HL-60/S4 (cell line): ENCODE measurements at regions not wholly inside any gene's neighbourhood (a gene's known extent, or its start where the extent isn't known, plus 50 kb on each side); places are given as distances from the start of the nearest gene placed in this dataset.
"Not testable (repeated sequence)": the region's sequence is repeated elsewhere in the genome, so short reads cannot be mapped to it uniquely, and the experiment has no call there.

Source experiments
- in situ Hi-C: fragments of 300-500 bp; cut with MboI; formaldehyde crosslinking; loops from 2 replicates; pipeline ENCODE4 v1.14.3; 2022; ENCODE audit warnings: low sequenced_read_pairs

DNA sequence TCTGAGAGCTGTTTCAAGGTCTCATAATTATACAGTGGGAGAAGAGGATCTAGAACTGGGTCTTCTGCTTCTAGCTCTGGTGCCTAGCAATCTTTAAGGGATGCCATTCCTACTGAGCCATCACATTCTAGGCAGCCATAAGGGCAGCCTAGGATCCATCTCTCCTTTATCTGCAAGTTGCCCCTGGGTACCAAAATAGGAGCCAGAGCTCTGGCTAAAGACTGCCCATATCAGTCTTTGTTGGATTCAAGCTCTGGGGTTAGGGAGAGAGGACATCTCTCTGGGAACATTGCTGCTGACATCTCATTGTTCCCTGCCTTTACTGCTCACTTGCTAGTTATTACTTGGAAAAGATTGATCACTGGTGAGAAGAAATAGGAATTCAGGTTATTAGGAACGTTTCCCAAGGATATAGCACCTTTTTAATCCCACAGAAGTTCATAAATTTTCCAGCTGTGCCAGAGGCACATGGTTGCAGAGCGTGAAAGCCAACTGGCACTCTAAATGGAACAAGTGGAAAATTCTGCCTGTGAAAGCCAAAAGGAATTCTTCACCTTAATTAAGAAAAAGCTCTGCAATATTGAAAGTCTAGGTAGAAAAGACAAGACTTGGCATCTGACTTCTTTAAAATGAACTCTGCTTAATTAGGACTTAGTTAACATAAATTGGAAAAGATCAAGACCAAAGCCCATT, 102.2 kb downstream of the CDC42EP3 start:
- in situ Hi-C loops = no loop called here

DNA sequence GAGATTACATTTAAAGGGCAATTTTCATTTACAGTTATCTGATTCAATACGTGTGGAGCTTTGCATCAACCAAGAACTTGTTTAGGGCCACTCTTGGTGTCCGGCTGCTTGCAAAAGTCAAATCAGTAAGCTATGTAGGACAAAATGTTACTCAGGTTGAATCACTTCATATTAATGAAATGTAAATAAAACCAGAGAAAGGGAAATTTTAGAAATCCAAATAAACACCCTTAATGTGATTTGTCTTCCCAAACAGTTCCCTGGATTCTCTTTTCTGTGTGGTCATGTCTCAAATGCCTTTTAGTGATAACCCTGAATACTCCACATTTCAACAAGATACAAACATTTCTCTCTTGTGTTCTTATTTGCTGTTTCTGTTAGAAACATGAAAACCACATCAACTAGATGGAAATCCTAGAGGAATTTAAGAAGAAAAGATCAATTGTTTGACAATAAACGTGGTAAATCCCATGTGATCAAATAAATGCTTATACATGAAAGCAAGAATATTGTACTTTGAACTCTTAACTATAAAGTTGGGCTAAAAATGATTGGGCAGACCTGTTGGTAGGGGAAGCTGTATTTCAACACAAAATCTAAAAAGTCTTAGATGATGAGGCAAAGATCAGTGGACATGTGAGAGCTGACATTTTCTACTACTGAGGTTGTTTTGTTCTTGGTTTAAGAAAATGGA, 101.3 kb downstream of the CDC42EP3 start:
- in situ Hi-C loops = no loop called here

DNA sequence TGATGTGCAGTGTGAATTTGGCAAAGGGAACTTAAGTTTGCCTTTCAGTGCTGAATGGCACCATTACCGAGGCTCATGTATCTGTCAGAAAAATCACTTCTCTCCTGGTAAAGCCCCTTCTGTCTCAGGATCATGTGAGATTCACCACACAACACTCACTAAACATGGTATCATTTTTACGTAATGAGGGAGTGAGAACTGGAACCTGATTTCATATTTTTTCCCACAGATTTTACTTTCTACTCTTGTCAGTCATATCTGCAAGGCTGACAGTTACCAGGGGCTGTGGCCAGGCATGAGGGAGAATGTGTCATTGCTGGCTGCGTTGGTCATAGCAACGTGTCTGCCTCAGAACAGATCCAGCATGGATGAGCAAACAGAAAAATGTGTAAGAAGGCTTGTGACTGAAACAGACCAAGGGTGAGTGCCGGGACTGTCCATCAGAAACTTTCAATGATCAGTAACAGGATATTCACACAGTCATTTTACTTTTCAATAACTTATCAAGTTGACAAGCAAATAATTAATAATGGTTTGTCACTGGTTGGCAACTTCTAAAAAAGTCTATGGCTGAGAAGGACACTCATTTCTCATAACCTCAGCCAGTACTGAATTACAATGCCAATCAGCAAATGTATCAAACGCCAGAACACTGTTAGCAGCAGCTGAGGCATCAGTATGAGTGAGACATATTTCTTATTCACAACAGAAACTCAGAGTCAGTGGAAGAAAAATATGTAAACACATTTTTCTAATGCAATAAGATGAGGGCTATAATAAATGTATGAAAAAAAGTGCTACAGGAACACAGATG, 100.5 kb downstream of the CDC42EP3 start:
- in situ Hi-C loops = no loop called here

DNA sequence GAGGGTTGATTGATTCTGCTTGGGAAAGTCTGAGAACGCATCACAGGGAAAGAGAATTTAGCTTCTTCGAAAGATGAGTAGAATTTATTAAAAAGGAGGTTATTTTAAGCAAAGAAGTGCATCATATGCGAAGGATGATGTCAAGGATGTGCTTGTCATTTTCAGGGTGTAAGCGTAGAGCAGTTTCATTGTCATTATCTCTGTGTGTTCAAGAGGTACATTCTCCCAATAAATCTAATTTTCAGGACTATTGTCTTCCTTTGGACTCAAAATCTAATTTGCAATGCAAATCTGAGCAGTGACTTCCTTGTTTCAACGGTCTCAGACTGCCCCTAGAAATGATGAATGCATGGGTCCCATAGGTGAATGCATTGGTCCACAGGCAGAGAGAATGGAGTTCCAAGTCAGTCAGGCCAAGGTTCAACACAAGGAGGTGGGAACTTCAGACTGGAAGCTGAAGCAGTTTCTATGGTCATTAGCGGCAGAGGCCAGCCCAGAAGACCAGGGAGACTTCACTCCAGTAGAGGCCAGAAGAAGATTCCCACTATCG, 99.8 kb downstream of the CDC42EP3 start:
- in situ Hi-C loops = no loop called here

DNA sequence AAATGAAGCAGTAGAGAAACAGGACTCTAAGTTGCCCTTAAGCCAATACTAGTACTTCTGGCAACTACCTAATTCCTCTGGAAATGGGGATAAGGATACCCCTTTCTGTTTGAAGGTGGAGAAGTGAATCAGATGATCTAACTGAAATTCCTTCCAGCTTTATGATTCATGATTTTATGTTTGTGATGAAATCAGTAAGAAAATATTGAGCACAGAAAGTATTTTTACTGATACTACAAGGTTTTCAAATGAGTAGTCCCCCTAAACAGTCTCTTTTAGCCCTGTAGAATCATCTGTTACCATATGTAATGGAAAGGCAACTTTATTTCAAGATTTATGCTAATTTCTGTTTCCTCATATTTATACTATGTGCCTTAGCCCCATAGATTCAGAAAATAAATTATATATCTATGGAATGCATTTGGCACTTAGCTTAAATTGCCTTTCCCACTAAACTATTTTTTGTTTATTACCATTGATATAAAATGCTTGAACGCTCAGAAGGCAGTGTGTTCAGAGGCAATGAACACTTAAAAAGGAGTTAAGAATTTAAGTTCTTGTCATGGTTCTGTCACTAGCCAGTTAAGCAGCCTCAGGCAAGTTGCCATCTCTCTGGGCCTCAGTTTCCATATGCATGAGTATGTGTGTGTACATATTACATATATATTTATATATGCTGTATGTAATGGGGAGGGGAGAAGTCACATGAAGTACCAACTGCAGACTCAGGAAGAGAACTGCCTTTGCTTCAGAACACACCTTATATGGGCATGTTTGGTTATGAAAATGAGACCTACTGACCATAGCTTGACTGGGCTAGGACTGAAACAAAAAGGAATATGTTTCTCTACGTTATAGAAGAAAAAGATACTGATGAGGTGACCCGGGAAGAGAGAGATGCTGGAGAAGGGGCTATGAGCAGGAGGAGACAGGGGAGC, 97.7 kb downstream of the CDC42EP3 start:
- in situ Hi-C loops = no loop called here

DNA sequence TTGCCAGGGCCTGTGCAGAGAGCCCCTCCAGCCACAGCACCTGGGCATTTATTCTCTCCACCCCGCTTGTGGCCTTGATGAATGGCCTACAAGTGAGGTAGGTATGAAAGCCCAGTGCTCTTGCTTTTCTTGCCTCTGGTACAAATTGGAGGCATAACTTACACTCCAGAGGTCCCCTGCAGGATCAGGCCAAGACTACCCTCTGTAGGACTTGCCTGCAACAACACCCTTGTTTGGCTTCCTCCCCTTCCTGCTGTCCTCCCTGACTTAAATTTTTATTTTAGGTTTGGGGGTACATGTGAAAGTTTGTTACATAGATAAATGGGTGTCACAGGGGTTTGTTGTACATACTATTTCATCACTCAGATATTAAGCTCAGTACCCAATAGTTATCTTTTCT, 95.7 kb downstream of the CDC42EP3 start:
- in situ Hi-C loops = no loop called here

DNA sequence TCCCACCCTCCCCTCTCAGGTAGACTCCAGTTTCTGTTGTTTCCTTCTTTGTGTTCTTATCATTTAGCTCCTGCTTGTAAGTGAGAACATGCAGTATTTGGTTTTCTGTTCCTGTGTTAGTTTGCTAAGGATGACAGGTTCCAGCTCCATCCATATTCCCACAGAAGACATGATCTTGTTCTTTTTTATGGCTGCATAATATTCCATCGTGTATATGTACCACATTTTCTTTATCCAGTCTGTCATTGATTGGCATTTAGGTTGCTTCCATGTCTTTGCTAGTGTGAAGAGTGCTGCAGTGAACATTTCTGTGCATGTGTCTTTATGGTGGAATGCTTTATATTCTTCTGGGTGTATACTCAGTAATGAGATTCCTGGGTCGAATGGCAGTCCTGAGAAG, 95.2 kb downstream of the CDC42EP3 start:
- in situ Hi-C loops = not testable (repeated sequence)

DNA sequence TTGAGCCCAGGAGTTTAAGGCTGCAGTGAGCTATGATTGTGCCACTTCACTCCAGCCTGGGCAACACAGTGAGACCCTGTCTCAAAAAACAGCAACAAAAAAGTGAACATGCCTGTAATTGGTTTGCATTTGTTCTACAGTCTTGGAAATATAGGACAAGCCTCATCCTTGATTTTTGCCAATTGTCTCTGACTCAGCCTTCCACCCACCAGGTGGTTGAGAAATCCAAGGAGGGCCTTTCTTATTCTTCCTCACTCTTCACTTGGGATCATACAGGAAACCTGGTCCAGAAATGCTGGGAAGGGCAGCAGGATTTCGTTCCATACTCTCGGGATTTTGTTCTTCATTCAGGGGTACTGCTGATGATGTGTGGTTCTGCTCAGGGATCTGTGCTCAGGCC, 94.6 kb downstream of the CDC42EP3 start:
- in situ Hi-C loops = no loop called here

DNA sequence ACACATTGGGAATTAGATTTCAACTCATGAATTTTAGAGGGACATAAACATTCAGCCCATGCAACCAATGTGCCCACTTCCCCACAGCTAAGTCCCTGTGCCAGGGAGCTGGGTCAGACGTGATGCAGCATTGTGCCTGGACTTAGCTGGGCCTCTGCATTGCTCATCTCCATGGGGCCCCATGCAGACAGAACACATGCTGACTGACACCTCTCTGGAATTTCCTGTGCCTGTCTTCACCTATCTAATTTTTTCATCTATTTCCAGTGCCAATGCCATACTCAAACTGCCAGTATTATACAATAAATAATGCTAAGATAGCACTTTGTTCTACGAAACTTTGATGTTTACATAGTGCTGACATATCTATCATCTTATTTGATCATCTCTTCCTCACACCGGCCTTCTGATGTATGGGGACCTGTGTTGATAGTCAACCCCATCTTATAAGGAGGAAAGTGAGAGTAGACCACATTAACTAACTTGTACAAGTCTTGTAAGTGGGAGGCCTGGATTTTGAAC, 92.2 kb downstream of the CDC42EP3 start:
- in situ Hi-C loops = no loop called here

DNA sequence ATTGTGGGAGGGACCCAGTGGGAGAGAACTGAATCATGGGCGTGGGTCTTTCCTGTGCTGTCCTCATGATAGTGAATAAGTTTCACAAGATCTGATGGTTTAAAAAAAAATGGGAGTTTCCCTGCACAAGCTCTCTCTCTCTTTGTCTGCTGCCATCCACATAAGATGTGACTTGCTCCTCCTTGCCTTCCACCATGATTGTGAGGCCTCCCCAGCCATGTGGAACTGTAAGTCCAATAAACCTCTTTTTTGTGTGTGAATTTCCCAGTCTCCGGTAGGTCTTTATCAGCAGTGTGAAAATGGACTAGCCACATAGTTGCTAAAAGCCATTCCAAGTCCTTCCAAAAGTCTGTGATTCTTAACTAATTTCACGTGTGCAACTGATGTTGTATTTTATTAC, 91.5 kb downstream of the CDC42EP3 start:
- in situ Hi-C loops = not testable (repeated sequence)

DNA sequence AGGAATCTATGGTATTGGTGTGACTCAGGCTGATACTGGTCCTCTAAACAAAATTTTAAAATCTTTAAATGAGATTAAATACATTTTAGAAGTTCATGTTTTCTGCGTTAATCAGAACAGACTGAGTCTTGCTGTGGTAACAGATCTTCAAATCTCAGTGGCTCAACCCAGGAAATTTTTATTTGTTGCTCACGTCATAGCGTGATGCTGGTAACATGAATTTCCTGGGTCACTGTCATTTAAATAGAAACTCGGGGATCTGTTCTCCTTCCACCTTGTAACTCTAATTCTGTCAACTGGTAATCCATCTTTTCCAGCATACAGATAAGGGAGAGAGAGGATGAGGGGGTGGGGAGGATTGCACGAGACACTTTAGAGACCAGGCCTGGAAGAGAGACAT, 90.0 kb downstream of the CDC42EP3 start:
- in situ Hi-C loops = no loop called here

DNA sequence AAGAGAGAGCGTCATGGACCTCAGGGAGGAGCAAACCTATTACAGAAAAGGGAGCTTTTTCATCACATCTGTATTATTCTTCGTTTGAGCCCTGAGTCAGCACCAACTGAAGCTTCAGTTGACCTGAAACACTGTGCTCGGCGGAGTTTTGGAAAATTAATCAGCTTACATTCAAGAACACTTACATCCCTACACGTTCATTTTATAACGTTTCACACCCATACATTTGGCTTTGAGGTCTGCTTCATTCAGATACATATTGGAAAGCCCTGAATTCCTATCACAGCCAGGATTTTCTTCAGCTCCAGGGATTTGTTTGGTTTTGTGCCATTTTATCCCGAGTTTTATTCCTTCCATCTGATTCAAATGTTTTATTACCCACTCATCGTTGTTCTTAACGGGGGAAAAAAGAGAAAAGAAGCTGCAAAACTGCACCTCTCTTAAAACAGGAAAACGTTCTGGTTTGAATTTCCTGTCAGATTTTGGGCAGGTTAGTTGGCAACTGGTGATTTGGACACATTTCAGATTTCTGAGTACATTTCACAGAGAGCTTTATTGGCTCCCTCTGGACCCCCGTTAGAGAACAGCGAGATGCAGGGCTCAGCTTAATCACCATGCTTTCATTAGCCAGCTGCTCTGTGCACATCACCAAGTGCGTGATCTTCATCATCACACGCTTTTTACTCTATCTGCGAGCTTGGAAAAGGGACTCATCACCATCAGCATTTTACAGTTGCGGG, 88.8 kb downstream of the CDC42EP3 start:
- in situ Hi-C loops = no loop called here

DNA sequence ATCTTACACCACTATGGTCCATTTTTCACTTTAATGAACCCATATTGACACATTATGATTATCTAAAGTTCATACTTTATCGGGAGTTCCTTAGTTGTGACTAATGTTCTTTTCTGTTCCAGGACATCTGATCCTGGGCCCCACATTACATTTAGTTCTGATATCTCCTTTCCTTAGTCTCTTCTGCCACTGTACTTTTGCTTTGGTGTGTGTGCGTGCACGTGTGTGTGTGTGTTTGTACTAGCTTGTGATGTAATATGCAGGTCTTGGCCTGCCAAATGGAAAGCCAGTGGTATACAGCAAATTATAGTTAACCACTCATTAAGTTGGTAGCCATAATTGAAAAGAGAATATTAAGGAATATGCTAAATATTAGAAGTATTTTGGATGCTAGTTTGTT, 88.0 kb downstream of the CDC42EP3 start:
- in situ Hi-C loops = no loop called here

DNA sequence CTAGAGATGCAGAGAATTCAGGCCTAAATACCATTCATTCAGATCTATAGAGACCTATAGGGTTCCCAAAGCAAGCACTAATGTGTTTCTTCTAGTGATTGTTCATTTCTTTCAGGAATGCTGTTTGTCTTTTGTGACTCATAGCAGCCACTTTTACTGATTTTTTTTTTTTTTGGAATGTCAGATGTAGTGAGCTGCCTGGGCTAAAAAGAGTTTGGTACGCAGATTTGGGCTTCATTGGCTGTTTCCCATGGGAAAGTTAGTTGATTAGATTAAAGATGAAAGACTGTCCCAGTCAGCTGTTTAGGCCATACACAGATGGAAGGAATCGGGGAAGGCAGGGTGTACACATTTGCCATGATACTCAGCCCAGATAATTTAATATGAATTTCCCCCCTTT, 87.6 kb downstream of the CDC42EP3 start:
- in situ Hi-C loops = no loop called here

DNA sequence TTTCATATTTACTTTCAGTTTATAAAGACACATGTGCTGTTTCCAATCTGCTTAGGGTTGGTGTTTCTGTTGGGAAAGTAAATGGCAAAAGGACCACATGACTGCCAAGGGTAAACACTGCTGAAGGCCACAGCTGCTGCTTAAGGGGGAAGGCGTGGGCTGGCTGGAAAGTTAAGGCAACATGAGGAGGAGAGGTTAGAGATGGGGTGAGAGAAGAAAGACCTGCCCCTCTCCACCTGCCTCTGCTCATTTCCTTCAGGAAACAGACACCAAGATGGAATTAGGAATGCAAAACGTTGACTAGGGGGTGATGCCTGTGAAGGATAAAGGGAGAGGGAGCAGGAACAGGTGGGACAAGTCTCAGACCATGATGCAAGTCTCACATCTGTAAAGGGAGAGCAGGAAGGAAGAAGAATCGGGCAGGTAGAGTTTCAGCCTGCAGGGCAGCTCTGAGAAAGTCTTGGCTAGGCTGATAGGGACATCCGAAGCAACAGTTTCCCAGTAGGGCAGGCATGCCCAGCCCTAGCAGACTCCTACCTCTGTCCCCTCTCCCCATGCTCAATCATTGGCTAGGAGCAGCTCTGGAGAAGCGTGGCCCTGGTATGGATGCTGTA, 86.0 kb downstream of the CDC42EP3 start:
- in situ Hi-C loops = no loop called here

DNA sequence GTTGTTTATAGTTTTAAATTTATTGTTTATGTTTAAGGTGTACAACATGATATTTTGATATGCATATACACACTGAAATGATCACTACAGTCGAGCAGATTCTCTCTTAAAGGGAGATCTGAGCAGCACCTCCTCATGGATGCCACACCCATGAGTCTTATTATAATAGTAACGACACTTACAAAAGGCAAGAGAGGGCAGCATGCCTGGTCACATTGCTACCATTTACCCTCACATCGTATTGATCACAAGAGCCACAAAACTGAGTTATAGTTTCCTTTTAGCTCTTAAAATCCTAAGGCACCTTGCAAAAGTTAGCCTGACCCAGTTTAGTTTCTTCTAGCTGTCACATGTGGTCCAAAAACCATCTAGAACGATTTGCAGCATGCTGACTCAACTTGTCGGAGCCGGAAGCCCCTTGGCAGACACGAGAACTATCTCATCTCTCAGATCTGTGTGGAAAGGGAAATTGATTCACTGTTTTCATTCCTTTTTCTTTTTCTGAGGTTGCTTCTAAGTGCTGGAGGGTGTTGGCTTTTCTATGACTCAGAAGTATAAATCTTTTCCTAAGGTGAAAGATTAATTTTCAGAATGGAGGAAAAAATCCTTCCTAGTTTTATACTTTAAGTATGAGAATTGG, 85.3 kb downstream of the CDC42EP3 start:
- in situ Hi-C loops = no loop called here

DNA sequence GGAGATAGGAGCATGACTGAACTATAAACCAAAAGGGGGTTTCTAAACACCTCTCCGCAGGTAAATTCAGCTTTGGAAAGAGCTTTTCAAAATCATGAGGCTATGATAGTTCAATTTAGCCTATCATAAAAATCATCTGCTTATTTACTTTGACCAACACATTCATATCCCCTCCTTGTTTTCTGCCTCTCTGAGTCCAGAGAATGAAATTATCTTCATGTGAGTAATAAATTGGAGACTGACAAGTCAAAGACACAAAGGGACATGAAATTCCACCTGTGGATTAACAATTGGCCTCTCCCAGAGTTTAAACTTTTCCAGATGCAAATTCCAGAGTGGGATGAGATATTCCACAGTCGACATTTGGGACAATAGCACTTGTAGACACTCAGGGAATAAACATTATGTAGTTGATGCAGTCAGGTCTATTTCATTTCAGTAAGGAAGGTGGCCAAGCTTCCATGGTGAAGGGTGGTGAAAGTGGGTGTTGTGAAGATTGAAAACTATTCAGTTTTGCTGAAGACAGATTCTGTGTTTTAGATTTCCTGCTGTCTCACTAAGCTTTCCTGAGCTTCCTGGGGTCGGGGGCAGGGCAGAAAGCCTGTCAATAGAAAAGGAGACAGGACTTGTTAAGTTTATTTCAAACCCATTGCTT, 84.7 kb downstream of the CDC42EP3 start:
- in situ Hi-C loops = no loop called here

DNA sequence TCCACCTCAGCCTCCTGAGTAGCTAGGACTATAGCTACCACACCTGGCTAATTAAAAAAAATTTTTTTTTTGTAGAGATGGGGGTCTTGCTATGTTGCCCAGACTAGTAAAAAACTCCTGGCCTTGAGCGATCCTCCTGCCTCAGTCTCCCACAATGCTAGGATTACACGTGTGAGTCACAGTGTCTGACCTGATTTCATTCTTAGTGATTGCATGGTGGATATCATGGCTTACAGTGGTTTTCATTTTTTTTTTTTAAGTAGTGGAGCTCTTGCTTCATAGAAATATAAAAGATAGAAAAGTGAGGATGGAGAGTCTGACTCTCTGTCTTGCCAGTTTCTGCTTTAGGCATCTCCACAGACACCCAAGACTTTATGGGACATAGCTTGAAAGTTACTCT, 83.6 kb downstream of the CDC42EP3 start:
- in situ Hi-C loops = no loop called here
